DOHH2 (cell line): ENCODE measurements at regions not wholly inside any gene's neighbourhood (a gene's known extent, or its start where the extent isn't known, plus 50 kb on each side); places are given as distances from the start of the nearest gene placed in this dataset.

ENCODE experiments used
- H3F3A ChIP-seq: fragments of 200-600 bp; sonication (generic), shearing (Covaris generic); 2 replicates; pipeline ENCODE4 v1.6.0; 2016; ENCODE audit warnings: antibody characterized with exemption, mild to moderate bottlenecking; ENCODE audit not compliant: control insufficient read depth, insufficient read depth
- H3K27ac ChIP-seq: fragments of 200-600 bp; sonication (generic); 2 replicates; pipeline ENCODE4 v1.5.1; 2014; ENCODE audit warnings: low read depth, mild to moderate bottlenecking, low read length, moderate library complexity
- H3K27me3 ChIP-seq: fragments of 200-600 bp; sonication (generic); 2 replicates; pipeline ENCODE4 v1.6.1; 2014; ENCODE audit warnings: mild to moderate bottlenecking, low read length, mixed read lengths; ENCODE audit not compliant: control insufficient read depth
- H3K36me3 ChIP-seq: fragments of 200-600 bp; sonication (generic); 2 replicates; pipeline ENCODE4 v1.6.1; 2014; ENCODE audit warnings: mild to moderate bottlenecking, low read length, moderate library complexity, mixed read lengths; ENCODE audit not compliant: control insufficient read depth
- H3K4me1 ChIP-seq: fragments of 200-600 bp; sonication (generic); 2 replicates; pipeline ENCODE4 v1.6.1; 2014; ENCODE audit warnings: mild to moderate bottlenecking, low read length, mixed read lengths; ENCODE audit not compliant: control insufficient read depth
- H3K4me2 ChIP-seq: fragments of 200-600 bp; sonication (generic); 2 replicates; pipeline ENCODE4 v1.6.0; 2014; ENCODE audit warnings: mild to moderate bottlenecking, low read length, moderate library complexity
- H3K4me3 ChIP-seq: fragments of 200-600 bp; sonication (generic); 2 replicates; pipeline ENCODE4 v1.5.1; 2014; ENCODE audit warnings: mild to moderate bottlenecking, low read length, mixed read lengths
- H3K79me2 ChIP-seq: fragments of 200-600 bp; sonication (generic); 2 replicates; pipeline ENCODE4 v1.6.1; 2014; ENCODE audit warnings: mild to moderate bottlenecking, low read length, mixed read lengths; ENCODE audit not compliant: control insufficient read depth
- H3K9me2 ChIP-seq: fragments of 200-600 bp; sonication (generic); replicated peaks from 2 replicates; pipeline ENCODE4 v1.6.1; 2014; ENCODE audit warnings: mild to moderate bottlenecking, low read length, mixed read lengths; ENCODE audit not compliant: control insufficient read depth
- H3K9me3 ChIP-seq: fragments of 200-600 bp; sonication (generic); 2 replicates; pipeline ENCODE4 v1.6.1; 2014; ENCODE audit warnings: antibody characterized with exemption, low read length, mixed read lengths; ENCODE audit not compliant: control insufficient read depth, insufficient read depth
- H4K20me1 ChIP-seq: fragments of 200-600 bp; sonication (generic); 2 replicates; pipeline ENCODE4 v1.6.0; 2014; ENCODE audit warnings: low read depth, mild to moderate bottlenecking, antibody characterized with exemption, low read length, moderate library complexity; ENCODE audit not compliant: control insufficient read depth, insufficient read depth
- EZH2phosphoT487 ChIP-seq: fragments of 200-600 bp; sonication (generic); IDR thresholded peaks from 2 replicates; pipeline ENCODE4 v1.6.1; 2017; ENCODE audit warnings: borderline replicate concordance, mild to moderate bottlenecking, antibody characterized with exemption, low read length, moderate library complexity, mixed read lengths
- TF ChIP-seq, protein P1 (sequence below): fragments of 200-600 bp; sonication (generic); IDR thresholded peaks from one replicate; pipeline ENCODE4 v1.5.1; 2014; ENCODE audit warnings: antibody characterized with exemption, mild to moderate bottlenecking, low read depth, low read length; ENCODE audit not compliant: poor library complexity, severe bottlenecking

- H3K27me3 ChIP-seq, result no peaks in the 10 kb centered on the region
- TF ChIP-seq EZH2phosphoT487, result no peak
- TF ChIP-seq, protein P1, sequence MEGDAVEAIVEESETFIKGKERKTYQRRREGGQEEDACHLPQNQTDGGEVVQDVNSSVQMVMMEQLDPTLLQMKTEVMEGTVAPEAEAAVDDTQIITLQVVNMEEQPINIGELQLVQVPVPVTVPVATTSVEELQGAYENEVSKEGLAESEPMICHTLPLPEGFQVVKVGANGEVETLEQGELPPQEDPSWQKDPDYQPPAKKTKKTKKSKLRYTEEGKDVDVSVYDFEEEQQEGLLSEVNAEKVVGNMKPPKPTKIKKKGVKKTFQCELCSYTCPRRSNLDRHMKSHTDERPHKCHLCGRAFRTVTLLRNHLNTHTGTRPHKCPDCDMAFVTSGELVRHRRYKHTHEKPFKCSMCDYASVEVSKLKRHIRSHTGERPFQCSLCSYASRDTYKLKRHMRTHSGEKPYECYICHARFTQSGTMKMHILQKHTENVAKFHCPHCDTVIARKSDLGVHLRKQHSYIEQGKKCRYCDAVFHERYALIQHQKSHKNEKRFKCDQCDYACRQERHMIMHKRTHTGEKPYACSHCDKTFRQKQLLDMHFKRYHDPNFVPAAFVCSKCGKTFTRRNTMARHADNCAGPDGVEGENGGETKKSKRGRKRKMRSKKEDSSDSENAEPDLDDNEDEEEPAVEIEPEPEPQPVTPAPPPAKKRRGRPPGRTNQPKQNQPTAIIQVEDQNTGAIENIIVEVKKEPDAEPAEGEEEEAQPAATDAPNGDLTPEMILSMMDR, result no peak
- no peak overlapping the region for H3K4me3 ChIP-seq
- H3K36me3 ChIP-seq, result no peaks in the 10 kb centered on the region
- no peaks in the 10 kb centered on the region for H3K4me1 ChIP-seq
- no peaks in the 10 kb centered on the region for H3K79me2 ChIP-seq
- H3K4me2 ChIP-seq, result no peak overlapping the region
- no peaks in the 10 kb centered on the region for H3K9me2 ChIP-seq
- no peak overlapping the region for H3K27ac ChIP-seq
- no peaks in the 10 kb centered on the region for H3F3A ChIP-seq
- H3K9me3 ChIP-seq, result no peaks in the 10 kb centered on the region
- H4K20me1 ChIP-seq, result no peaks in the 10 kb centered on the region
Measured at GRCh38 chr5:56384186-56384585, 151.1 kb upstream of the ANKRD55 start.

GRCh38 chr5:56383761-56384160, 150.6 kb upstream of the ANKRD55 start:
- TF ChIP-seq EZH2phosphoT487, result no peak
- TF ChIP-seq, protein P1, result no peak
- Histone ChIP-seq H3F3A (no peaks in the 10 kb centered on the region), H3K9me2 (no peaks in the 10 kb centered on the region), H3K9me3 (no peaks in the 10 kb centered on the region), H4K20me1 (no peaks in the 10 kb centered on the region), H3K27ac (no peak overlapping the region), H3K79me2 (no peaks in the 10 kb centered on the region), H3K4me3 (no peak overlapping the region), H3K27me3 (no peaks in the 10 kb centered on the region), H3K4me1 (no peaks in the 10 kb centered on the region), H3K4me2 (no peak overlapping the region), H3K36me3 (no peaks in the 10 kb centered on the region)

- no peaks in the 10 kb centered on the region for H3K36me3 ChIP-seq
- H3K27me3 ChIP-seq, result no peaks in the 10 kb centered on the region
- H3K4me2 ChIP-seq, result no peak overlapping the region
- no peaks in the 10 kb centered on the region for H3K9me3 ChIP-seq
- no peaks in the 10 kb centered on the region for H3K79me2 ChIP-seq
- H3K4me3 ChIP-seq, result no peak overlapping the region
- H3F3A ChIP-seq, result no peaks in the 10 kb centered on the region
- TF ChIP-seq EZH2phosphoT487, result no peak
- TF ChIP-seq, protein P1, result no peak
- H4K20me1 ChIP-seq, result no peaks in the 10 kb centered on the region
- H3K9me2 ChIP-seq, result no peaks in the 10 kb centered on the region
- H3K4me1 ChIP-seq, result no peaks in the 10 kb centered on the region
- no peak overlapping the region for H3K27ac ChIP-seq
Measured at GRCh38 chr5:56382896-56383295, 149.8 kb upstream of the ANKRD55 start.

DNA sequence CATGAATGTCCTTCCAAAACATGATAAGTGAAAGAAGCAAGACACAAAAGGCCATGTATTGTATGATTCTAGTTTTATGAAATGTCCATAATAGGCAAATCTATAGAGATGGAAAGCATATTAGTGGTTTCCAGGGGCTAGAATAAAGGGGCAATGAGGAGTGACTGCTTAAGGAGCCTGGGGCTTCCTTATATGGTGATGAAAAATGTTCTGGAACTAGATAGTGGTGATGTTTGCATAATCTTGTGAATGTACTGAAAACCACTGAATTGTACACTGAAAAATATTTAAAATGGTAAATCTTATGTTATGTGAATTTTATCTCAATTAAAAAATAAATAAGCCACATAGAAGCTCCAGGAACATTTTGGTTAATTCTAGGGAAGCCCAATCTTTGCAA, 144.4 kb upstream of the ANKRD55 start:
- Histone ChIP-seq H3K4me3 (no peak overlapping the region), H3K9me3 (no peaks in the 10 kb centered on the region), H3F3A (no peaks in the 10 kb centered on the region), H3K36me3 (no peaks in the 10 kb centered on the region), H4K20me1 (no peaks in the 10 kb centered on the region), H3K27ac (no peak overlapping the region), H3K4me1 (no peaks in the 10 kb centered on the region), H3K27me3 (no peaks in the 10 kb centered on the region), H3K9me2 (no peaks in the 10 kb centered on the region), H3K79me2 (no peaks in the 10 kb centered on the region), H3K4me2 (no peak overlapping the region)
- no peak for TF ChIP-seq EZH2phosphoT487
- TF ChIP-seq, protein P1, result no peak
